ENCODE measurements at regions not wholly inside any gene's neighbourhood (a gene's known extent, or its start where the extent isn't known, plus 50 kb on each side); places are given as distances from the start of the nearest gene placed in this dataset.

DNA sequence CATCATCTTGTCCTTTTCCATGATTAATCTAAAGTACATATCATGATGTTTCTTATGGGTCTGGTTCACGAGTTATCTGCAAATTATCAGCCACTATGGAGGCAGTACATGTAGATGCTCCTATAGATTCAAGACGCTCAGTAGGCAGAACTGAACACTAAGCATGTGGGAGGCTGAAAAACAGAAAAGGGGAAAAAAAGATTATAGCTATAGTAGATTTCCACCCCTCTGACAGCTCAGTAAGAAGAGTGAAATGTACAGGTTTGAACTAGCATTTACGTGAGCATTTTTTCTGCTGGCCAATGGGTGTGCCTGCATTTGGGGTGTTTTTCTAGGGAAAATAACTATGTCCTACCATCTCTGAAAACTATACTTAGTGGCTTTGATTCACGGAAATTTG, 308.9 kb downstream of the ZEB2 start:
- DNase-seq = no peak

DNA sequence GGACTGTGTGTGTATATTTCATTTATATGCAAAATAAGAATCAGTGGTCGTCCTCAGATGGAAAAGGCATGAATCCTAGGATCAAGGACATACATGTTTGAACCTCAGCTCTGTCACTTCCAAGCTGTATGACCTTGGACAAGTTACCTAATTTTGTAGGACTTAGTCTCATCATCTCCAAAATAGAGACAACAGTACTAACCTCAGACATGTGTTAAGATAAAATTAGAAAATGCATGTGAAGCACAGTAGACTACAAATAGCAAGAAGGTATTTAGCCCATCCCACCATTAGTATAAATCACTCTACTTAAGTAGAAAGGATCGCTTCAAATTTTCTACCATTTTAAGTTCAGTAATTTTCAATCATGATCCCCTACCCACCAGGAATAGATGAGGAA, 309.8 kb downstream of the ZEB2 start:
- no peak for DNase-seq

- DNase-seq = no peak
Observed at GRCh38 chr2:144208924-144209323, 311.0 kb downstream of the ZEB2 start.

DNA sequence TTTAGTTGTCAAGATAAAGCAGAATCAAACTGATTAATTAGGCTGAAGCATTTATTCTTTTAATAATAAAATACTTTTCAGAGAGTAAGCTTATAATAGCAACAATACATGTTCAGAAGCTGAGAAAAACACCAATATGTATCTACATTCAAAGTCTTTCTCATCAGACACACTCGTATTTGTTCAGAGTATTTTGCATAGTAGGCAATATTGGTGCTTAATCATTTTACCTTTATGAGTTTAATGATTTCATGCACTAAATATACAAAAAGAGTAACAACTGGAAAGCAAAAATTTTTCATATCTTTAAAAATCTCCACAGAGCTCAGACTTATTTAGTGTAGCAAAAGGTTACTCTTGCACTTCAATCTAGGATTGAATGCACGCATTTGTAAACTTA, 313.9 kb downstream of the ZEB2 start:
- DNase-seq = no peak

GRCh38 chr2:144201868-144202468, 318.0 kb downstream of the ZEB2 start:
- peak in 1 of 2 experiments; percentile 32 for DNase-seq

DNA sequence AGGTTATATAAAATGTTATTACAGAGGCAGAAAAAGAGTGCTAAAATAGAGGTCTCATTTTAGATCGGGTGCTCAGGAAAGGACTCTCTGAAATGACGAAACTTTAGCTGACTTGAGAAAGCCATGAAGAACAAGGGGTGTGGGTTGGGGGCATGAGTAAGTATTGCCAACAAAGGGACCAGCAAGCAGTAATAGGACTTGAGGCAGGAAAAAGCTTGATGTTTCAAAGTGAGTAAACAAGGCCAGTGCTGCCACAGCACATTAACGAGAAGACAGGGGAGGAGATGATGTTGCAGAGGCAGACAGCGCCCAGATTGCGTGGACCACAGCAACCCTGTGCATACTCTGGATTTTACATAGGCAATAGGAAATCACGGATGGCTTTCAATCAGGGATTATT, 318.8 kb downstream of the ZEB2 start:
- peak; percentile 20 to 36 for DNase-seq

DNA sequence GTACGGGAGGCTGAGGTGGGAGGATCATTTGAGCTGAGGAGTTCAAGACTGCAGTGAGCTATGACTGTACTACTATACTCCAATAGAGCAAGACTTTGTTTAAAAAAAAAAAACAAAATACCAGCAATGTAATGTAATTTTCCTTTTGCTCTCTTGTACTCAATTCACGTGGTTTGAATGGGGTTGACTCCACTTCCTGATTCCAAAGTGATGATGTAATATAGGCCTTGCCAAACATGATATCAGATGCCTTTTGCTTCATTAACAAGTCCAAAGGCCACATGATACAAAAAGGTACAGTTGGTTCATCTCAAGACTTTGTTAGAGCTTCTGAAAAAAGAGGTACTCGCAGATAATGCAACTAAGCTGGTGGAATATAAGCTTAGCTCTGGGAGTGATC, 321.8 kb downstream of the ZEB2 start:
- DNase-seq = no peak

GRCh38 chr2:144194326-144195071, 325.4 kb downstream of the ZEB2 start:
- DNase-seq = no peak

- no peak for DNase-seq
Observed at GRCh38 chr2:144190908-144191605, 328.9 kb downstream of the ZEB2 start.

- peak; percentile 71 to 76 for DNase-seq
Observed at GRCh38 chr2:144183727-144184126, 336.2 kb downstream of the ZEB2 start.

GRCh38 chr2:144181001-144181400, 338.9 kb downstream of the ZEB2 start:
- no peak for DNase-seq

- no peak for DNase-seq
Observed at GRCh38 chr2:144180131-144180530, 339.8 kb downstream of the ZEB2 start.

DNA sequence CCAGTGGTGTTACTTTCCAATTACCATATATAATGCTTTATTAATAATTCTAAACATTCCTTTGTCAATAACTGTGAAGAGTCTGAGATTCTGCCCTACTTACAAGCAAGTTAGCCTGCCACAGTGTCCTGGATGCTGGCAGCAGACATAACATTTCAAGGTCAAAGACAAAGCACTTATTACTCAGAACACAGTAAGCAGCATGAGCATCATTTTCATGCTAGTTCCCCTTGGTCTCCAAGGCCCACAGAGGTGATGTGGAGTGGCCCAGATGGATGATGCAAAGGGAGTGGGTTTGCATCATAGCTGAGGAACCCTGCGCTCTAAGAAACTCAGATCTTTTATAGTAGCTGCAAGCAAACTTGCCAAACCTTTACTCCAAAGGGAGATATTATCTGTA, 349.7 kb downstream of the ZEB2 start:
- DNase-seq = no peak

- no peak for DNase-seq
Observed at GRCh38 chr2:144166743-144167142, 353.2 kb downstream of the ZEB2 start.

DNA sequence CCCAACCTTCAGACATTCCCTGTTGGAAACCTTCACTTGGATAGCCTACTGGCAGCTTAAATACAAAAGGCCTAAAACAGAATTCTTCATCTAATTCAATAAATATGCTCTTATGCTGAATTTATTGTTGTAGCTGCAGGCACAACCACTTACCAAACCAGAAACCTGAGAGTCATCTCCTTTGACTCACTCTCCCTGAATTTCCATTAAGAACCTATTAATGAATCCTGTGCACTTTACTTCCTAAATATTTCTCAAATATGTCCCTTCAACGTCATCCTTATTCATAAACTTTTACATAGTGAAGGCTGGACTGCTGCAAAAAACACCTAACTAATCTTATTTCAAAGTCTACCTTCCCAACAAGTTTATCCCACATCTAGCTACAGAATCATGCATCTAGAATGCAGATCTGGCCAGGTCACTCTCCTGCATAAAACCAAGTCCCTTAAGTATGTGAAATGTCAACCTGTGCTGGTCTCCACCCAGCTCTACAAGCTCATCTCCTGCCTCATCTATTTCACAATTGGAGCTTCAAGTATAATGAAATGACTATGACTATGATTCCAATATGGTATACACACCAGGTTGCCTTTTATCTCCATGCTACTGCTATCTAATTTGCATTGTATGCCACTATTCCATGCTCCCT, 354.2 kb downstream of the ZEB2 start:
- no peak for DNase-seq

GRCh38 chr2:144163592-144163991, 356.3 kb downstream of the ZEB2 start:
- no peak for DNase-seq

DNA sequence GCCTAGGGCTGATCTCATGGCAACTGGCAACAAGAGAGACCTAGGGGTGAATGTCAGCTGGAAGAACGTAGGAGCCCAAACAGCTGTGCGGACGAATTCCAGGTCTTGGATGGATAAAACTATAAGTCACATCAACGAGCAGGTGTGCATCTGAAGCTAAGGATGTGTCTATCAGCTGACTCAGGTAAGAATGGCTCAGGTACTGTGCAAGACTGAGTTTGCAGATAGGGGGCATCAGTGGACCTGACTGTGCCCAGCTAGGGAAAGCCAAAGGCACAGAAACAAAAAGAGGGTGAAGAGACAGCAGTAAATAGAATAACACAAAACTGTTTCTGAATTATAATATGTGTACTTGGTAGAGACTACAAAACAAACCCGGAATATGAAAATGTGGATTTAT, 357.3 kb downstream of the ZEB2 start:
- DNase-seq = peak; percentile 19 to 35

- DNase-seq = no peak
Observed at GRCh38 chr2:144161061-144161460, 358.9 kb downstream of the ZEB2 start.

- DNase-seq = no peak
Observed at GRCh38 chr2:144159240-144159639, 360.7 kb downstream of the ZEB2 start.

DNA sequence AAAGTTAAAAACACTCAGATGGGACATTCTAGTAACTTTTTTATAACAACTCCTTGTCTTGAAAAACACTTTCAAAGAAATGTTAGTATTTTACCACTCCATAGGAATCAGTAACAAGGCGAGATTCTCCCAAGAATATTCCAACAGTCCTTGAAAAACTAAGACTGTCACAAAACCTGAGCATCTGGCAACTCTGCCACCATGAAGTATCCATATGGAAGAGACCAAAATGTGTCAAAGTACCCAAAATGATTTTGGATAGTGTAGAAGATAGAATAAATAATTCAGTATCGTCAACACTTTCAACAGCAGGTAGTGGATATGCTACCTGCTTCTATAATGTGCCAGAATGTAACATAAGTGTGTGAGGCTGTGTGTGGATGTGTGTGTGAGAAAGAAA, 361.8 kb downstream of the ZEB2 start:
- DNase-seq = no peak

GRCh38 chr2:144156736-144157640, 362.9 kb downstream of the ZEB2 start:
- no peak for DNase-seq

- DNase-seq = no peak
Observed at GRCh38 chr2:144154205-144154604, 365.7 kb downstream of the ZEB2 start.

Data from activated CD4-positive, alpha-beta T cell treated with anti-CD3 and anti-CD28 coated beads, Interleukin-2, amount 50 U/mL, for 48 hours (primary cell).